CD4-positive, CD25-positive, alpha-beta regulatory T cell (primary cell): ENCODE measurements at regions not wholly inside any gene's neighbourhood (a gene's known extent, or its start where the extent isn't known, plus 50 kb on each side); places are given as distances from the start of the nearest gene placed in this dataset.

ENCODE experiments used
- ATAC-seq, 2 donors: fragments of 150-1000 bp; cut with Tn5 transposase; one replicate each; pipeline ENCODE4 v1.10.0; 2021; ENCODE audit warnings: low read depth in 2 of 2, moderate number of reproducible peaks in 2 of 2, moderate library complexity in 1 of 2
- DNase-seq, 3 donors: peaks; one replicate each; pipeline versions ENCODE4 v3.0.0 to v3.0.0-alpha.2; 2012 to 2022; ENCODE audit warnings: mixed read lengths in 1 of 3
- H3K27ac ChIP-seq: one replicate; pipeline ENCODE4 v1.7.0; 2013; ENCODE audit warnings: mild to moderate bottlenecking, low read length; ENCODE audit not compliant: insufficient read depth, poor library complexity, severe bottlenecking
- H3K27me3 ChIP-seq: one replicate; pipeline ENCODE4 v1.7.0; 2013; ENCODE audit warnings: low read length; ENCODE audit not compliant: control insufficient read depth, insufficient read depth
- H3K36me3 ChIP-seq: one replicate; pipeline ENCODE4 v1.7.0; 2013; ENCODE audit warnings: mild to moderate bottlenecking, low read length, moderate library complexity; ENCODE audit not compliant: control insufficient read depth, insufficient read depth
- H3K4me1 ChIP-seq: 2 replicates; pipeline ENCODE4 v1.7.0; 2013; ENCODE audit warnings: mild to moderate bottlenecking, low read length; ENCODE audit not compliant: insufficient read depth, control insufficient read depth, poor library complexity, severe bottlenecking
- H3K4me3 ChIP-seq: one replicate; pipeline ENCODE4 v1.7.0; 2013; ENCODE audit warnings: low read depth, mild to moderate bottlenecking, low read length, moderate library complexity
- H3K9me3 ChIP-seq, 2 experiments: 1 replicate in 1 of 2; 2 replicates in 1 of 2; pipeline ENCODE4 v1.7.0; 2013; ENCODE audit warnings: low read length in 2 of 2, mild to moderate bottlenecking in 1 of 2, moderate library complexity in 1 of 2; ENCODE audit not compliant: control insufficient read depth in 2 of 2
- H3K27ac Mint-ChIP-seq, 3 donors: one replicate each; pipeline ENCODE4 v1.8.0; 2020 to 2022; ENCODE audit warnings: mild to moderate bottlenecking in 3 of 3, mixed read lengths in 3 of 3, moderate library complexity in 2 of 3
- H3K27me3 Mint-ChIP-seq: one replicate; pipeline ENCODE4 v1.8.0; 2022; ENCODE audit warnings: mild to moderate bottlenecking, mixed read lengths
- H3K36me3 Mint-ChIP-seq: one replicate; pipeline ENCODE4 v1.8.0; 2020; ENCODE audit warnings: mixed read lengths
- H3K4me1 Mint-ChIP-seq, 4 donors: one replicate each; pipeline ENCODE4 v1.8.0; 2020 to 2022; ENCODE audit warnings: mixed read lengths in 4 of 4, mild to moderate bottlenecking in 1 of 4
- H3K4me3 Mint-ChIP-seq, 4 donors: one replicate each; pipeline ENCODE4 v1.8.0; 2020 to 2022; ENCODE audit warnings: mild to moderate bottlenecking in 4 of 4, mixed read lengths in 4 of 4, moderate library complexity in 3 of 4
- H3K9me3 Mint-ChIP-seq, 7 donors: one replicate each; pipeline ENCODE4 v1.8.0; 2020 to 2022; ENCODE audit warnings: mixed read lengths in 7 of 7, mild to moderate bottlenecking in 3 of 7, moderate library complexity in 2 of 7

DNA sequence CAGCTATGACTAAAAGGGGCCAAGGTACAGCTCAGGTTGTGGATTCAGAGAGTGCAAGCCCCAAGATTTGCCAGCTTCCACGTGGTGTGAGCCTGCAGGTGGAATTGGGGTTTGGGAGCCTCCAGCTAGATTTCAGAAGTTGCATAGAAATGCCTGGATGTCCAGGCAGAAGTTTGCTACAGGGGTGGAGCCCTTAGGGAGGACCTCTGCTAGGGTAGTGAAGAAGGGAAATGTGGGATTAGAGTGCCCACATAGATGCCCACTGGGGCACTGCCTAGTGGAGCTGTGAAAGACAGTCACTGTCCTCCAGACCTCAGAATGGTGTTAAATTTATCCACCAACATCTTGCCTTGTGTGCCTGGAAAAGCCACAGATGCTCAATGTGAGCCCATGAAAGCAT lies 255.1 kb downstream of the BMP2 start:
- ATAC-seq (peak in 1 of 2 donors; percentile 12), DNase-seq (no peak)
- Mint-ChIP-seq H3K4me3 (no peak overlapping the region), H3K27ac (no peak overlapping the region), H3K9me3 (peaks cover 0 to 31% (median 7%) of the 10 kb centered on the region in 7 donors), H3K4me1 (no peaks in the 10 kb centered on the region), H3K27me3 (no peaks in the 10 kb centered on the region), H3K36me3 (no peaks in the 10 kb centered on the region)
- Histone ChIP-seq H3K27ac (no peak overlapping the region), H3K27me3 (no peaks in the 10 kb centered on the region), H3K9me3 (peaks cover 3 to 18% of the 10 kb centered on the region in 2 experiments), H3K4me1 (no peaks in the 10 kb centered on the region), H3K4me3 (no peak overlapping the region), H3K36me3 (no peaks in the 10 kb centered on the region)

- ATAC-seq (no peak), DNase-seq (no peak)
- H3K27ac Mint-ChIP-seq, result no peak overlapping the region
- H3K27me3 Mint-ChIP-seq, result no peaks in the 10 kb centered on the region
- Histone ChIP-seq H3K4me1 (no peaks in the 10 kb centered on the region), H3K4me3 (no peak overlapping the region), H3K36me3 (no peaks in the 10 kb centered on the region), H3K27me3 (no peaks in the 10 kb centered on the region), H3K9me3 (peaks cover 3 to 18% of the 10 kb centered on the region in 2 experiments), H3K27ac (no peak overlapping the region)
- H3K4me3 Mint-ChIP-seq, result no peak overlapping the region
- peaks cover 0 to 41% (median 9%) of the 10 kb centered on the region in 7 donors for H3K9me3 Mint-ChIP-seq
- no peaks in the 10 kb centered on the region for H3K36me3 Mint-ChIP-seq
- peaks cover 0 to 7% (median 0%) of the 10 kb centered on the region in 4 donors for H3K4me1 Mint-ChIP-seq
Observed at GRCh38 chr20:7025635-7026034, 258.1 kb downstream of the BMP2 start.

- H3K9me3 ChIP-seq, result peaks cover 7 to 8% of the 10 kb centered on the region in 2 experiments
- Mint-ChIP-seq H3K9me3 (peaks cover 0 to 27% (median 7%) of the 10 kb centered on the region in 7 donors), H3K4me3 (no peak overlapping the region), H3K27ac (no peak overlapping the region), H3K4me1 (peaks cover 0 to 7% (median 0%) of the 10 kb centered on the region in 4 donors), H3K36me3 (no peaks in the 10 kb centered on the region), H3K27me3 (no peaks in the 10 kb centered on the region)
- DNase-seq (no peak), ATAC-seq (no peak)
- H3K36me3 ChIP-seq, result no peaks in the 10 kb centered on the region
- H3K27ac ChIP-seq, result no peak overlapping the region
- no peak overlapping the region for H3K4me3 ChIP-seq
- H3K27me3 ChIP-seq, result no peaks in the 10 kb centered on the region
- no peaks in the 10 kb centered on the region for H3K4me1 ChIP-seq
Observed at GRCh38 chr20:7029019-7029418, 261.5 kb downstream of the BMP2 start.

DNA sequence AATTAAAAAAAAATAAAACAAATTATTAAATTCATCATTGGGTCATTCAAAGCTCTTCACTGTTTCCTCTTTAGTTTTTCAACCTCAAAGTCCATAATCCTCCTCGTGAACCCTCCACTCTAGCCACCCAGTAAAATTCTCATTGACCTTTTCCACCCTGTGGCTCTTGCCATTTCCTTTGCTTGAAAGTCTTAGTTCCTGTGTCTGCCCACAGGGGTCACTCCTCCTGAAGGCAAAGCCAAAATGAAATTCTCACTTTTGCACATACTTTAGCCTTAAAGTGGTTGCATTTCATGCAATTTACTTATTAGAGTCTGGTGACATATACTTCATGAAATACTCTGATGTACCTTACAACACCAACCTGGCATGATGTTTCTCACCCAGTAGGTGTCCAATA lies 263.7 kb downstream of the BMP2 start:
- Mint-ChIP-seq H3K27me3 (no peaks in the 10 kb centered on the region), H3K4me1 (peaks cover 0 to 7% (median 0%) of the 10 kb centered on the region in 4 donors), H3K36me3 (no peaks in the 10 kb centered on the region), H3K4me3 (no peak overlapping the region), H3K9me3 (peaks cover 5 to 30% (median 8%) of the 10 kb centered on the region in 7 donors), H3K27ac (no peak overlapping the region)
- H3K36me3 ChIP-seq, result no peaks in the 10 kb centered on the region
- H3K9me3 ChIP-seq, result peaks cover 3 to 4% of the 10 kb centered on the region in 2 experiments
- no peaks in the 10 kb centered on the region for H3K27me3 ChIP-seq
- no peaks in the 10 kb centered on the region for H3K4me1 ChIP-seq
- ATAC-seq (no peak), DNase-seq (no peak)
- no peak overlapping the region for H3K27ac ChIP-seq
- no peak overlapping the region for H3K4me3 ChIP-seq

DNA sequence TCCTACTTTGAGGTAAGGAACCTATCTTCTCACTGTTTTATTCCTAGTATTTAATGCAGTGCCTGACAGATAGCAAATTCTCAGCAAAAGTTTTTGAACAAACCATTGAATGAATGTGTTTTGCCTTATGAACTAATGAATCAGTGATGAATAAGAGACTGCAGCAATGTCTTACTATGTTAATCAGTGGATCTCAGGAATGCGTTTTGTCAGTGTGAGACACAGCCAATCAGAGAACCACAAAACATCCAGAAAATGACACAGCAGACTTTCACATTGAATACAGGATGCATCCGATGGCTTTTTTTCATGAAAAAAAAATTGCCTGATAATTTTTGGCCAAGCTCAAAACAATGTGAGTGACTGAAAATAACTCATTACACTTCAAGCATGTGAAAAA lies 270.5 kb downstream of the BMP2 start:
- no peaks in the 10 kb centered on the region for H3K27me3 Mint-ChIP-seq
- H3K36me3 Mint-ChIP-seq, result no peaks in the 10 kb centered on the region
- H3K9me3 ChIP-seq, result peaks cover 4 to 9% of the 10 kb centered on the region in 2 experiments
- H3K4me1 Mint-ChIP-seq, result no peaks in the 10 kb centered on the region
- no peaks in the 10 kb centered on the region for H3K4me1 ChIP-seq
- no peak overlapping the region for H3K4me3 ChIP-seq
- no peak overlapping the region for H3K4me3 Mint-ChIP-seq
- H3K9me3 Mint-ChIP-seq, result peaks cover 4 to 21% (median 10%) of the 10 kb centered on the region in 7 donors
- H3K27me3 ChIP-seq, result no peaks in the 10 kb centered on the region
- ATAC-seq (no peak), DNase-seq (no peak)
- no peak overlapping the region for H3K27ac ChIP-seq
- no peaks in the 10 kb centered on the region for H3K36me3 ChIP-seq
- H3K27ac Mint-ChIP-seq, result no peak overlapping the region

- Mint-ChIP-seq H3K36me3 (no peaks in the 10 kb centered on the region), H3K4me3 (no peak overlapping the region), H3K9me3 (peaks cover 0 to 21% (median 6%) of the 10 kb centered on the region in 7 donors), H3K27me3 (no peaks in the 10 kb centered on the region), H3K27ac (no peak overlapping the region), H3K4me1 (no peaks in the 10 kb centered on the region)
- no peak for ATAC-seq
- no peaks in the 10 kb centered on the region for H3K9me3 ChIP-seq
- H3K4me1 ChIP-seq, result no peaks in the 10 kb centered on the region
- H3K4me3 ChIP-seq, result no peak overlapping the region
- no peak overlapping the region for H3K27ac ChIP-seq
- DNase-seq, result no peak
- no peaks in the 10 kb centered on the region for H3K27me3 ChIP-seq
- no peaks in the 10 kb centered on the region for H3K36me3 ChIP-seq
Observed at GRCh38 chr20:7057611-7058010, 290.1 kb downstream of the BMP2 start.

DNA sequence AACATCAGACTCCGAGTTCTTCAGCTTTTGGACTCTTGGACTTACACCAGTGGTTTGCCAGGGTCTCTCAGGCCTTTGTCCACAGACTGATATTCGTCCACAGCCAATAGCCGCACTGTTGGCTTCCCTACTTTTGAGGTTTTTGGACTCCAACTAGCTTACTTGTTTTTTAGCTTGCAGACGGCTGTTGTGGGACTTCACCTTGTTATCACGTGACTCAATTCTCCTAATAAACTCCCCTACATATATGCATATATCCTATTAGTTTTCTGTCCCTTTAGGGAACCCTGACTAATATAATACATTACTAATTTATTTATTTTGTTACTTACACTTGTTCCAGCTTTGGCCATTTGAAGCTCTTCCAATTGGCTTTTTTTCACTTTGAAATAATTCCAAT lies 311.3 kb downstream of the BMP2 start:
- Mint-ChIP-seq H3K9me3 (peaks cover 0 to 19% (median 5%) of the 10 kb centered on the region in 7 donors), H3K27me3 (no peaks in the 10 kb centered on the region), H3K27ac (no peak overlapping the region), H3K4me1 (no peaks in the 10 kb centered on the region), H3K36me3 (no peaks in the 10 kb centered on the region), H3K4me3 (no peak overlapping the region)
- Histone ChIP-seq H3K36me3 (no peaks in the 10 kb centered on the region), H3K4me1 (no peaks in the 10 kb centered on the region), H3K27ac (no peak overlapping the region), H3K4me3 (no peak overlapping the region), H3K9me3 (no peaks in the 10 kb centered on the region), H3K27me3 (no peaks in the 10 kb centered on the region)
- no peak for DNase-seq
- ATAC-seq, result no peak

- H3K36me3 Mint-ChIP-seq, result no peaks in the 10 kb centered on the region
- Histone ChIP-seq H3K27me3 (no peaks in the 10 kb centered on the region), H3K4me3 (no peak overlapping the region), H3K9me3 (no peaks in the 10 kb centered on the region), H3K36me3 (no peaks in the 10 kb centered on the region), H3K4me1 (no peaks in the 10 kb centered on the region), H3K27ac (no peak overlapping the region)
- no peak overlapping the region for H3K4me3 Mint-ChIP-seq
- no peaks in the 10 kb centered on the region for H3K27me3 Mint-ChIP-seq
- H3K27ac Mint-ChIP-seq, result no peak overlapping the region
- DNase-seq (no peak), ATAC-seq (no peak)
- peaks cover 0 to 21% (median 4%) of the 10 kb centered on the region in 7 donors for H3K9me3 Mint-ChIP-seq
- H3K4me1 Mint-ChIP-seq, result no peaks in the 10 kb centered on the region
Observed at GRCh38 chr20:7080472-7080871, 313.0 kb downstream of the BMP2 start.
